ENCODE measurements at regions not wholly inside any gene's neighbourhood (a gene's known extent, or its start where the extent isn't known, plus 50 kb on each side); places are given as distances from the start of the nearest gene placed in this dataset.

DNA sequence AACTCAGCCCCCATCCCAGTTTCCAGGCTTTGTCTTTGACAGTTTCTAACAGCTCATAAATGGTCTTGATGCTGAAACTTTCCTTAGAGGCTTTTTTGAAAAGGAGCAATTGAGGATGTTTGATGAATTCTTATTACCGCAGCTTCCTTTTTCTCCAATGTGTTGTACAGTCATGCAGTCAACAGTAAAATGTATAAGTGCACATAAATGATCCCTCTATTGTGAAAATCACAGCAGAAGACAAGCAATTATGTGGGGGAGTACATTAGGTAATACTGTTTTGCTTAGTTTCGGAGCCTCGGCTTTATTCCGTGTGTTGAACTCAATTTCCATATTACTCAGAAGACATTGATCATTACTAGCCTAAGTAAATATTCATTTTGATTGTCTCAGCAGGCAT lies 673.7 kb downstream of the CDH8 start:
- TF ChIP-seq, protein P1, sequence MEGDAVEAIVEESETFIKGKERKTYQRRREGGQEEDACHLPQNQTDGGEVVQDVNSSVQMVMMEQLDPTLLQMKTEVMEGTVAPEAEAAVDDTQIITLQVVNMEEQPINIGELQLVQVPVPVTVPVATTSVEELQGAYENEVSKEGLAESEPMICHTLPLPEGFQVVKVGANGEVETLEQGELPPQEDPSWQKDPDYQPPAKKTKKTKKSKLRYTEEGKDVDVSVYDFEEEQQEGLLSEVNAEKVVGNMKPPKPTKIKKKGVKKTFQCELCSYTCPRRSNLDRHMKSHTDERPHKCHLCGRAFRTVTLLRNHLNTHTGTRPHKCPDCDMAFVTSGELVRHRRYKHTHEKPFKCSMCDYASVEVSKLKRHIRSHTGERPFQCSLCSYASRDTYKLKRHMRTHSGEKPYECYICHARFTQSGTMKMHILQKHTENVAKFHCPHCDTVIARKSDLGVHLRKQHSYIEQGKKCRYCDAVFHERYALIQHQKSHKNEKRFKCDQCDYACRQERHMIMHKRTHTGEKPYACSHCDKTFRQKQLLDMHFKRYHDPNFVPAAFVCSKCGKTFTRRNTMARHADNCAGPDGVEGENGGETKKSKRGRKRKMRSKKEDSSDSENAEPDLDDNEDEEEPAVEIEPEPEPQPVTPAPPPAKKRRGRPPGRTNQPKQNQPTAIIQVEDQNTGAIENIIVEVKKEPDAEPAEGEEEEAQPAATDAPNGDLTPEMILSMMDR (conservative IDR thresholded peaks at IDR 0.05 in 1 of 2, IDR thresholded peaks at IDR 0.05 in 1 of 2; ENCODE audit: extremely low read depth in 1 of 2, insufficient read depth in 1 of 2, low read depth in 1 of 2, low read length in 2 of 2), result no peak
- no peak for TF ChIP-seq EZH2 (IDR thresholded peaks at IDR 0.05; ENCODE audit: borderline replicate concordance, low read length)
